Psoas muscle (tissue), 7 donors: ENCODE measurements at regions not wholly inside any gene's neighbourhood (a gene's known extent, or its start where the extent isn't known, plus 50 kb on each side); places are given as distances from the start of the nearest gene placed in this dataset.

ENCODE experiments used
- ATAC-seq, 4 donors: fragments of 200-7000 bp; cut with Tn5 transposase; one replicate each; pipeline ENCODE4 v1.9.1; 2020; ENCODE audit warnings: moderate library complexity in 3 of 4, mild to moderate bottlenecking in 2 of 4
- DNase-seq, 2 donors: peaks; one replicate each; pipeline ENCODE4 v3.0.0-alpha.2; 2020
- H3K27ac ChIP-seq: fragments of 200-600 bp; one replicate; pipeline ENCODE4 v1.8.0; 2022
- H3K27me3 ChIP-seq, 3 donors: fragments of 200-600 bp in 1 of 3; one replicate each; pipeline versions ENCODE4 v1.6.1 to v1.8.0; 2013 to 2022; ENCODE audit warnings: low read length in 2 of 3, mild to moderate bottlenecking in 2 of 3, moderate library complexity in 1 of 3; ENCODE audit not compliant: insufficient read depth in 3 of 3
- H3K36me3 ChIP-seq, 2 donors: fragments of 200-600 bp in 1 of 2; one replicate each; pipeline versions ENCODE4 v1.6.1 to v1.8.0; 2013 to 2022; ENCODE audit warnings: low read depth in 1 of 2, mild to moderate bottlenecking in 1 of 2, moderate library complexity in 1 of 2; ENCODE audit not compliant: insufficient read depth in 1 of 2
- H3K4me1 ChIP-seq: fragments of 200-600 bp; one replicate; pipeline ENCODE4 v1.8.0; 2022
- H3K4me3 ChIP-seq: fragments of 200-600 bp; one replicate; pipeline ENCODE4 v1.8.0; 2022; ENCODE audit warnings: mild to moderate bottlenecking
- H3K9me3 ChIP-seq: fragments of 200-600 bp; one replicate; pipeline ENCODE4 v1.8.0; 2022
- WGBS, 3 donors: extraction: QIAGEN DNeasy Blood & Tissue Kit; methylation state at CpG; one replicate each; pipeline versions ENCODE4 v1.1.6 to v1.1.7; 2013; 5-methylcytosine and 5-hydroxymethylcytosine counted together
- intact Hi-C, 2 donors: fragments of 100-400 bp; cut with DNase I; formaldehyde crosslinking; loops; one replicate each; pipeline versions ENCODE4 v1.11.0 to v1.14.2; 2022
- TF ChIP-seq, protein P1 (sequence below): fragments of 200-600 bp; IDR thresholded peaks from one replicate; pipeline ENCODE4 v1.8.0; 2022; ENCODE audit warnings: antibody characterized with exemption
- donor health status: healthy with polysubstance abuse.
- donor health status: DM: no; HTN: no; CAD: no; lungs with moderate emphysema.
- donor health status: Bipolar disorder and iron deficiency.
- donor health status: healthy.
- donor health status: DM: yes; HTN: yes; CAD: no.
- donor health status: DM: no; HTN: no; CAD: no.
- donor health status: DM: yes; HTN: yes; CAD: no.

DNA sequence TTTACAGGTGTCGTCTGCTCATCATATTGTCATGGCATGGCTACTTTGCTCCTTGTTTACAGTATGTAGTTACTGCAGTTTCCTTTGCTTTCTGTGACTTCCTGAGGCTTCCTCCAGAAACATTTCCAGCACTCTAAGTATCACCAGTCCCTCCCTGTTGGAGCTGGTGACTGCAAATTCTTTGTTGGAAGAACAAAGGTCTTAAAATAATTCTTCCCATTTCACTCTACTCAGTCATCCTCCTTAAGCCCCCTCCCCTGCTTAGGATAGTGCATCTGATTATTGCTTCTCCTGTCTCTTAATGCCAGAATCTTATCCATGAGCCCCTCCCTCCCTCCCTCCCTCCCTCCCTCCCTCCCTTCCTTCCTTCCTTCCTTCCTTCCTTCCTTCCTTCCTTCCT is 72.0 kb downstream of the C3orf38 start:
- Histone ChIP-seq H3K4me3 (no peak overlapping the region), H3K27ac (no peak overlapping the region), H3K9me3 (no peaks in the 10 kb centered on the region), H3K36me3 (no peaks in the 10 kb centered on the region), H3K27me3 (no peaks in the 10 kb centered on the region), H3K4me1 (no peaks in the 10 kb centered on the region)
- intact Hi-C loops: no loop called here
- TF ChIP-seq, protein P1, sequence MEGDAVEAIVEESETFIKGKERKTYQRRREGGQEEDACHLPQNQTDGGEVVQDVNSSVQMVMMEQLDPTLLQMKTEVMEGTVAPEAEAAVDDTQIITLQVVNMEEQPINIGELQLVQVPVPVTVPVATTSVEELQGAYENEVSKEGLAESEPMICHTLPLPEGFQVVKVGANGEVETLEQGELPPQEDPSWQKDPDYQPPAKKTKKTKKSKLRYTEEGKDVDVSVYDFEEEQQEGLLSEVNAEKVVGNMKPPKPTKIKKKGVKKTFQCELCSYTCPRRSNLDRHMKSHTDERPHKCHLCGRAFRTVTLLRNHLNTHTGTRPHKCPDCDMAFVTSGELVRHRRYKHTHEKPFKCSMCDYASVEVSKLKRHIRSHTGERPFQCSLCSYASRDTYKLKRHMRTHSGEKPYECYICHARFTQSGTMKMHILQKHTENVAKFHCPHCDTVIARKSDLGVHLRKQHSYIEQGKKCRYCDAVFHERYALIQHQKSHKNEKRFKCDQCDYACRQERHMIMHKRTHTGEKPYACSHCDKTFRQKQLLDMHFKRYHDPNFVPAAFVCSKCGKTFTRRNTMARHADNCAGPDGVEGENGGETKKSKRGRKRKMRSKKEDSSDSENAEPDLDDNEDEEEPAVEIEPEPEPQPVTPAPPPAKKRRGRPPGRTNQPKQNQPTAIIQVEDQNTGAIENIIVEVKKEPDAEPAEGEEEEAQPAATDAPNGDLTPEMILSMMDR: no peak
- 69 to 78% (median 71%) methylated on average over 1 of the region's 1 CpG for WGBS, 3 donors
- no peak for ATAC-seq
- DNase-seq: no peak

- Histone ChIP-seq H3K4me3 (no peak overlapping the region), H3K4me1 (no peaks in the 10 kb centered on the region), H3K27me3 (no peaks in the 10 kb centered on the region), H3K27ac (no peak overlapping the region), H3K36me3 (no peaks in the 10 kb centered on the region), H3K9me3 (no peaks in the 10 kb centered on the region)
- intact Hi-C loops: no loop called here
- TF ChIP-seq, protein P1: no peak
- ATAC-seq (no peak), DNase-seq (no peak)
- WGBS, 3 donors: 77 to 89% (median 89%) methylated on average over 2 of the region's 2 CpGs
These were observed 72.6 kb downstream of the C3orf38 start for GRCh38 chr3:88222343-88222742.

DNA sequence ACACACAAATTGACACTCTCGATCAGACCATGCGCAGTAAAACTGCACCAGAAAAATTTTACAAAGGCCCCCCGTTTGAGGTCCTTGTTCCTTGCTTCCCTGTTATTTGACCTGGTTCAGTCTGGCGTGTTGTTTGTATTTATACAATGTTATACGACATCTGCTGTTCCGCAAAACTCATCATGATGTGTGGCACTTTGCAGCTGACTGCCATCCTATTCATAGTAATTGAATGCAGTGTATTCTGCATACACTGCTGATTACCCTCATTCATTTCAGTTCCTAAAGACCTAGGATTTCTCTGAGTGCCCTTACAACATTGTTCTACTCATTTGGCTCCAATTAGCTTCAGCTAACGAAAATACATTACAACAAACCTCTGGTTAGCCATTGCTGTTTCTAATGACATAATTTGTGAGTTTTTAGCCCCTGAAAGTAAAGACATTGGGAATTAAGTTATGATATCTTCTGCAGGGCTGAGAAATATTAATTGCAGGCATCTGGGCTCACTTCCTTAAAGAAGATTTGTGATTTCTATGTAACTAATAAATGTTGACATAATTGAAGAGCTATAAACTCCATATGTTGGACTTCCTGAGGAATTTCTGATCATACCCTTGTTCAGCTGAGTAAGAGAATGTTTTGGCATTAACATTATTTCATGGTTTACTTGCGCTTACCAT is 75.7 kb downstream of the C3orf38 start:
- 62 to 68% (median 65%) methylated on average over 8 of the region's 8 CpGs for WGBS, 3 donors
- Histone ChIP-seq H3K9me3 (no peaks in the 10 kb centered on the region), H3K27me3 (no peaks in the 10 kb centered on the region), H3K27ac (no peak overlapping the region), H3K4me3 (no peak overlapping the region), H3K36me3 (no peaks in the 10 kb centered on the region), H3K4me1 (no peaks in the 10 kb centered on the region)
- DNase-seq: no peak
- intact Hi-C loops: no loop called here
- no peak for ATAC-seq
- TF ChIP-seq, protein P1: no peak

DNA sequence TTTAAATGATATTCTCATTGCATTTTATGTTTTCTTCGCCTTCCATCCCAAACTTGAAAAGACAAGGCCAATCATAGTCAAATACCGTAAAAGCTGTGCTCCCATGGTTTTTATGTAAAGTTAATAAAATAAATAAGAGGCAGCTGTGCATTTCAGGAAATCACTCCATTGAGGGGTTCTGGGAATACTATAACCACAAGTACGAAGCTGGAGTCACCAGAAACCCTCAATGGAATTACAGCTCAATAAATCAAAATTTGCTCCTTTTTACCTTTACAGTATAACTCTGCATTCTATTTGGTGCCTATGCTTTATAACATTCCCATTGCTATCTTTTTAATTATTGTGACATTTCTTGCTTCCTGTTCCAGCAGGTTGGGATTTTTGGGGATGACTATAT is 77.2 kb downstream of the C3orf38 start:
- TF ChIP-seq, protein P1: no peak

DNA sequence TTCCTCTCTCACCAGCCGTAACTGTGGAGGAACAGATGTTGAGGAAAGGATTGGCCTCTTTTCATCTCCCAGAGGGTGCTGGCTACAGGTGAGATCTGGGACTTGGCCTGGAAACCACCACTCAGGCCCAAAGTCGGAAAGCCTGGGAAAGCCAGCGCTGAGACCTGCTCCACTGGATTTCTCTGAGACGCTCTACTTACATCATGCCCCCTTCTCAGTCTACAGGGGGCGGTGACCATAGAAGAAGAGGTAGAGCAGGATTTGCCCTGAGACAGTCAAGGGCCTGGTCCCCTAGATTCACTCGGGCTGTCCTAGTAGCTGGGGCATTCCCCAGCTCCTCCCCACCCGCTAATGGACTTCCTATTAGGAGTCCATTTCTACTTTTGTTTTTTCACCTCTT is 80.9 kb downstream of the C3orf38 start:
- TF ChIP-seq, protein P1: no peak
- H3K27ac ChIP-seq: no peak overlapping the region
- ATAC-seq (no peak), DNase-seq (no peak)
- no peaks in the 10 kb centered on the region for H3K4me1 ChIP-seq
- no peaks in the 10 kb centered on the region for H3K36me3 ChIP-seq
- no peaks in the 10 kb centered on the region for H3K9me3 ChIP-seq
- no peaks in the 10 kb centered on the region for H3K27me3 ChIP-seq
- intact Hi-C loops: no loop called here
- no peak overlapping the region for H3K4me3 ChIP-seq
- 88 to 91% (median 88%) methylated on average over 7 of the region's 7 CpGs for WGBS, 3 donors

More for the DNA sequence above, 77.2 kb downstream of the C3orf38 start:
- Histone ChIP-seq H3K27me3 (no peaks in the 10 kb centered on the region), H3K27ac (no peak overlapping the region), H3K4me3 (no peak overlapping the region), H3K4me1 (no peaks in the 10 kb centered on the region), H3K36me3 (no peaks in the 10 kb centered on the region), H3K9me3 (no peaks in the 10 kb centered on the region)
- ATAC-seq (no peak), DNase-seq (no peak)
- intact Hi-C loops: no loop called here
- 40 to 66% (median 60%) methylated on average over 3 of the region's 3 CpGs for WGBS, 3 donors
